ENCODE measurements at regions not wholly inside any gene's neighbourhood (a gene's known extent, or its start where the extent isn't known, plus 50 kb on each side); places are given as distances from the start of the nearest gene placed in this dataset.

- TF ChIP-seq CTCF (conservative IDR thresholded peaks at IDR 0.05) (no peak), ZFX (IDR thresholded peaks at IDR 0.05) (no peak)
Observed at GRCh38 chr9:104200456-104200994, 106.4 kb downstream of the SMC2 start.

All from C4-2B (cell line).